GM12878 (cell line): ENCODE measurements at regions not wholly inside any gene's neighbourhood (a gene's known extent, or its start where the extent isn't known, plus 50 kb on each side); places are given as distances from the start of the nearest gene placed in this dataset.

Experiments
- ATAC-seq: fragments of 200-7000 bp; cut with Tn5 transposase; 3 replicates; pipeline ENCODE4 v1.9.1; 2020; ENCODE audit warnings: mild to moderate bottlenecking, moderate library complexity
- BruUV-seq: library from RNA; stranded (reverse); fragments of 400-500 nt; replicated peaks from 2 replicates; lab custom pipeline; 2021; lab: Mats Ljungman, UMichigan
- CTCF ChIA-PET: fragments of 300-600 bp; sonication (Branson Sonifier 250); formaldehyde crosslinking; extraction: SDS; loops from one replicate; lab custom pipeline; 2021; ENCODE audit warnings: inconsistent platforms; lab: Yijun Ruan, JAX
- POLR2A ChIA-PET: fragments of 350-600 bp; formaldehyde crosslinking; extraction: SDS; loops from one replicate; lab custom pipeline; 2021; ENCODE audit warnings: inconsistent platforms; lab: Charles Lee
- RAD21 ChIA-PET: fragments of 300-600 bp; sonication (Branson Sonifier 250); formaldehyde crosslinking; loops from one replicate; lab custom pipeline; 2023; ENCODE audit warnings: antibody characterized with exemption; ENCODE audit not compliant: unreplicated experiment; lab: Charles Lee
- SMC1A ChIA-PET: fragments of 300-600 bp; sonication (Branson Sonifier 250); formaldehyde crosslinking; loops from one replicate; lab custom pipeline; 2023; ENCODE audit not compliant: unreplicated experiment, uncharacterized antibody; lab: Charles Lee
- DNase-seq: peaks from one replicate; pipeline ENCODE4 v3.0.0-alpha.2; 2011; ENCODE audit warnings: low read depth, low spot score
- FAIRE-seq: peaks from 3 replicates; lab custom pipeline; 2011; peaks lifted over from hg19 to GRCh38; lab: Jason Lieb, UNC
- H2AFZ ChIP-seq: 2 replicates; pipeline ENCODE4 v1.6.0; 2011; ENCODE audit warnings: low read depth, low read length, control low read depth; ENCODE audit not compliant: control insufficient read depth
- H3K27ac ChIP-seq: 2 replicates; pipeline ENCODE4 v1.5.1; 2011; ENCODE audit warnings: control low read depth; ENCODE audit not compliant: control insufficient read depth, insufficient read depth
- H3K27me3 ChIP-seq, 2 experiments: replicated peaks in 1 of 2; 2 replicates each; pipeline versions ENCODE4 v1.6.0 to v1.6.1; 2011; ENCODE audit warnings: low read length in 1 of 2; ENCODE audit not compliant: control insufficient read depth in 2 of 2, insufficient read depth in 2 of 2
- H3K36me3 ChIP-seq, 2 experiments: 2 replicates each; pipeline ENCODE4 v1.5.1; 2011; ENCODE audit warnings: low read length in 1 of 2; ENCODE audit not compliant: control insufficient read depth in 2 of 2, insufficient read depth in 2 of 2
- H3K4me1 ChIP-seq: 2 replicates; pipeline ENCODE4 v1.6.1; 2011; ENCODE audit warnings: mild to moderate bottlenecking, low read length, moderate library complexity, mixed read lengths; ENCODE audit not compliant: control insufficient read depth, insufficient read depth
- H3K4me2 ChIP-seq: 2 replicates; pipeline ENCODE4 v1.6.0; 2011; ENCODE audit warnings: control low read depth; ENCODE audit not compliant: control insufficient read depth, insufficient read depth
- H3K4me3 ChIP-seq: fragments of 200-600 bp; sonication (generic); 2 replicates; pipeline ENCODE4 v1.5.1; 2016
- H3K79me2 ChIP-seq: 2 replicates; pipeline ENCODE4 v1.6.0; 2011; ENCODE audit warnings: low read length; ENCODE audit not compliant: control insufficient read depth, insufficient read depth
- H3K9ac ChIP-seq: 2 replicates; pipeline ENCODE4 v1.8.0; 2011; ENCODE audit warnings: low read length, control low read depth, mixed read lengths; ENCODE audit not compliant: control insufficient read depth, insufficient read depth
- H3K9me3 ChIP-seq: replicated peaks from 3 replicates; pipeline ENCODE4 v1.5.1; 2011; ENCODE audit warnings: mild to moderate bottlenecking, low read length; ENCODE audit not compliant: control insufficient read depth, insufficient read depth
- H4K20me1 ChIP-seq: 2 replicates; pipeline ENCODE4 v1.6.0; 2011; ENCODE audit not compliant: control insufficient read depth, insufficient read depth
- HDGF ChIP-seq: fragments of 450-650 bp; IDR thresholded peaks from 2 replicates; pipeline ENCODE4 v1.6.1; 2016; ENCODE audit warnings: antibody characterized with exemption
- KDM1A ChIP-seq: fragments of 200-600 bp; sonication (generic); IDR thresholded peaks from 2 replicates; pipeline ENCODE4 v1.6.1; 2016; ENCODE audit warnings: borderline replicate concordance
- MXI1 ChIP-seq: fragments of 150-350 bp; IDR thresholded peaks from 2 replicates; pipeline ENCODE4 v1.6.1; 2011; ENCODE audit warnings: low read depth, mild to moderate bottlenecking, inconsistent platforms, low read length, improper control_type of control experiment
- RCOR1 ChIP-seq: conservative IDR thresholded peaks from 2 replicates; pipeline ENCODE4 v1.6.1; 2012; ENCODE audit warnings: low read depth, low read length, improper control_type of control experiment
- TARDBP ChIP-seq: IDR thresholded peaks from 2 replicates; pipeline ENCODE4 v1.6.1; 2016; ENCODE audit warnings: borderline replicate concordance
- ZNF274 ChIP-seq: IDR thresholded peaks from one replicate; pipeline ENCODE4 v1.8.0; 2011; ENCODE audit not compliant: insufficient read length, insufficient read depth
- WGBS: methylation state at CpG from one replicate; pipeline ENCODE4 v1.1.6; 2016; ENCODE audit warnings: low lambda C conversion rate; ENCODE audit not compliant: insufficient replicate concordance, insufficient coverage; ENCODE audit errors: missing lambda C conversion rate; 5-methylcytosine and 5-hydroxymethylcytosine counted together
- in situ Hi-C: fragments of 300-500 bp; cut with MboI; formaldehyde crosslinking; loops from 9 replicates; pipeline ENCODE4 v1.14.3; 2018; ENCODE audit warnings: mixed read lengths
- intact Hi-C: fragments of 100-400 bp; cut with micrococcal nuclease; formaldehyde crosslinking; loops from one replicate; pipeline ENCODE4 v1.14.2; 2022; ENCODE audit not compliant: unreplicated experiment
- TF ChIP-seq, protein P1 (sequence below): fragments of 450-650 bp; formaldehyde crosslinking; IDR thresholded peaks from 2 replicates; pipeline ENCODE4 v1.4.0; 2022; ENCODE audit warnings: mild to moderate bottlenecking, moderate library complexity
- TF ChIP-seq, protein P2 (sequence below): fragments of 450-650 bp; IDR thresholded peaks from 2 replicates; pipeline ENCODE4 v1.6.1; 2014; ENCODE audit warnings: mild to moderate bottlenecking

GRCh38 chr7:121544238-121544637, 148.1 kb upstream of the FAM3C start:
- no peak overlapping the region for H3K9ac ChIP-seq
- in situ Hi-C loops (loop anchor here (25.0 kb wide), 1 partner anchor 582 kb away; the partner anchor contains the start of gene ING3), intact Hi-C loops (loop anchor here (1.0 kb wide), 1 partner anchor 14 kb away; no protein-coding TSS in a partner anchor)
- H3K36me3 ChIP-seq, result no peaks in the 10 kb centered on the region
- peaks cover 3% of the 10 kb centered on the region; the same call in 2 of the 3 replicates for H3K9me3 ChIP-seq
- H3K4me2 ChIP-seq, result no peak overlapping the region
- TF ChIP-seq, protein P1, sequence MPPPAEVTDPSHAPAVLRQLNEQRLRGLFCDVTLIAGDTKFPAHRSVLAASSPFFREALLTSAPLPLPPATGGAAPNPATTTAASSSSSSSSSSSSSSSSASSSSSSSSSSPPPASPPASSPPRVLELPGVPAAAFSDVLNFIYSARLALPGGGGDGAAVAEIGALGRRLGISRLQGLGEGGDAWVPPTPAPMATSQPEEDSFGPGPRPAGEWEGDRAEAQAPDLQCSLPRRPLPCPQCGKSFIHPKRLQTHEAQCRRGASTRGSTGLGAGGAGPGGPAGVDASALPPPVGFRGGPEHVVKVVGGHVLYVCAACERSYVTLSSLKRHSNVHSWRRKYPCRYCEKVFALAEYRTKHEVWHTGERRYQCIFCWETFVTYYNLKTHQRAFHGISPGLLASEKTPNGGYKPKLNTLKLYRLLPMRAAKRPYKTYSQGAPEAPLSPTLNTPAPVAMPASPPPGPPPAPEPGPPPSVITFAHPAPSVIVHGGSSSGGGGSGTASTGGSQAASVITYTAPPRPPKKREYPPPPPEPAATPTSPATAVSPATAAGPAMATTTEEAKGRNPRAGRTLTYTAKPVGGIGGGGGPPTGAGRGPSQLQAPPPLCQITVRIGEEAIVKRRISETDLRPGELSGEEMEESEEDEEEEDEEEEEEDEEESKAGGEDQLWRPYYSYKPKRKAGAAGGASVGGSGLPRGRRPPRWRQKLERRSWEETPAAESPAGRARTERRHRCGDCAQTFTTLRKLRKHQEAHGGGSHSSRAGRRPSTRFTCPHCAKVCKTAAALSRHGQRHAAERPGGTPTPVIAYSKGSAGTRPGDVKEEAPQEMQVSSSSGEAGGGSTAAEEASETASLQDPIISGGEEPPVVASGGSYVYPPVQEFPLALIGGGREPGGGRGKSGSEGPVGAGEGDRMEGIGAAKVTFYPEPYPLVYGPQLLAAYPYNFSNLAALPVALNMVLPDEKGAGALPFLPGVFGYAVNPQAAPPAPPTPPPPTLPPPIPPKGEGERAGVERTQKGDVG (CRISPR knock-in tag), result 0 out of 2 replicates have a peak, but pooled peaks have one; percentile 52
- TF ChIP-seq KDM1A (no peak), RCOR1 (no peak), HDGF (no peak), TARDBP (no peak), ZNF274 (no peak), MXI1 (no peak)
- TF ChIP-seq, protein P2, sequence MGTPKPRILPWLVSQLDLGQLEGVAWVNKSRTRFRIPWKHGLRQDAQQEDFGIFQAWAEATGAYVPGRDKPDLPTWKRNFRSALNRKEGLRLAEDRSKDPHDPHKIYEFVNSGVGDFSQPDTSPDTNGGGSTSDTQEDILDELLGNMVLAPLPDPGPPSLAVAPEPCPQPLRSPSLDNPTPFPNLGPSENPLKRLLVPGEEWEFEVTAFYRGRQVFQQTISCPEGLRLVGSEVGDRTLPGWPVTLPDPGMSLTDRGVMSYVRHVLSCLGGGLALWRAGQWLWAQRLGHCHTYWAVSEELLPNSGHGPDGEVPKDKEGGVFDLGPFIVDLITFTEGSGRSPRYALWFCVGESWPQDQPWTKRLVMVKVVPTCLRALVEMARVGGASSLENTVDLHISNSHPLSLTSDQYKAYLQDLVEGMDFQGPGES, result no peak
- ChIA-PET CTCF (interaction anchor here (0.6 to 2.5 kb wide), 8 partner anchors 8 to 450 kb away, joined by 3 to 12 read pairs (median 4); no protein-coding TSS in a partner anchor), SMC1A (interaction anchor here (0.9 to 3.5 kb wide), 15 partner anchors 10 to 416 kb away, joined by 3 to 29 read pairs (median 4); partner anchors contain the start of gene FAM3C), RAD21 (interaction anchor here (1.0 to 2.7 kb wide), 7 partner anchors 8 to 176 kb away, joined by 3 to 23 read pairs (median 5); partner anchors contain the start of gene FAM3C), POLR2A (interaction anchor here (1.2 to 1.7 kb wide), 2 partner anchors 13 to 177 kb away, joined by 3 to 6 read pairs; no protein-coding TSS in a partner anchor)
- no peak overlapping the region for H3K27ac ChIP-seq
- no peak overlapping the region for H2AFZ ChIP-seq
- FAIRE-seq (no peak), DNase-seq (no peak), ATAC-seq (no peak)
- 42% methylated on average over 1 of the region's 1 CpG for WGBS
- H3K4me3 ChIP-seq, result no peak overlapping the region
- no peaks in the 10 kb centered on the region for H3K4me1 ChIP-seq
- BruUV-seq, result no TSS peak
- no peaks in the 10 kb centered on the region for H4K20me1 ChIP-seq
- no peaks in the 10 kb centered on the region for H3K27me3 ChIP-seq
- no peaks in the 10 kb centered on the region for H3K79me2 ChIP-seq
